ENCODE measurements at regions not wholly inside any gene's neighbourhood (a gene's known extent, or its start where the extent isn't known, plus 50 kb on each side); places are given as distances from the start of the nearest gene placed in this dataset.

DNA sequence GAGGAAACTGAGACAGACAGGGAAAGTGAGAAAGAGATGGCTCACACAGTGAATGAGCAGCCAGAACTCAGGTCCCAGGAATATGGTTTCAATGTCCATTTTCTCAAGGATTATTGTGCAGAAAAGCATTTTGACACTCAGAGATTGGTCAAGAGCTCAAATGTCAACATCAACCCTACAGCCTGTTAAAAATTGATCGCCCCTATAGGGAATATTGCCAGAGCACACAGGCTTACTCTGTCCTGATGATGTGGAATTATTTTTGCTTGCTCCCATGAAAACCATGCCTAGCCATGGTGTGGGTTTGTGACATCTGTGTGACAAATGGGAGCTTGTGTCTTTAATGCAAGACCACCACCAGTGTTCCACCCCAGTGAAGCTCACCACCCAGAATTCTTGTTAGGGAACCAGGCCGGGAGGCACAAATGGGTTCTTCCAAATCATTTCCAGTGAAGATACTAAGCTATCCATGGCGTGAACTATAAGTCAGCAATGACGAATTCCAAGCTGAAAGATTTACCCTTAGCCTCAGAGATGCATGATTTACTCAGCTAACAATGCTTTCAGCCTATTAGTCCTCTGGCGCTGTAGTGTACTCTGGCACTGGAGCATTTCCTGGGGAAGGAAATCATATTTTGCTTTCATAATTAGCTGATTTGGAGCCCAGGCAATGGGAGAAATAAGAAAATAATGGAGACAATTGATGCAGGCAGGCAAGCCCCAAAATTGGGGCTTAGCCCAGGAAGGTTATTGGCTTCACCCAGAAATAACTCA lies 1188.2 kb upstream of the TMEM132C start:
- Mint-ChIP-seq H3K36me3 (ENCODE audit: unreplicated experiment) (no peaks in the 10 kb centered on the region), H3K27me3 (ENCODE audit: unreplicated experiment) (peaks cover 14% of the 10 kb centered on the region), H3K4me1 (ENCODE audit: unreplicated experiment) (peaks cover 7% of the 10 kb centered on the region), H3K27ac (ENCODE audit: unreplicated experiment) (no peak overlapping the region), H3K9me3 (ENCODE audit: unreplicated experiment) (peaks cover 3% of the 10 kb centered on the region), H3K4me3 (ENCODE audit: unreplicated experiment) (no peak overlapping the region)
- TF ChIP-seq, protein P1, sequence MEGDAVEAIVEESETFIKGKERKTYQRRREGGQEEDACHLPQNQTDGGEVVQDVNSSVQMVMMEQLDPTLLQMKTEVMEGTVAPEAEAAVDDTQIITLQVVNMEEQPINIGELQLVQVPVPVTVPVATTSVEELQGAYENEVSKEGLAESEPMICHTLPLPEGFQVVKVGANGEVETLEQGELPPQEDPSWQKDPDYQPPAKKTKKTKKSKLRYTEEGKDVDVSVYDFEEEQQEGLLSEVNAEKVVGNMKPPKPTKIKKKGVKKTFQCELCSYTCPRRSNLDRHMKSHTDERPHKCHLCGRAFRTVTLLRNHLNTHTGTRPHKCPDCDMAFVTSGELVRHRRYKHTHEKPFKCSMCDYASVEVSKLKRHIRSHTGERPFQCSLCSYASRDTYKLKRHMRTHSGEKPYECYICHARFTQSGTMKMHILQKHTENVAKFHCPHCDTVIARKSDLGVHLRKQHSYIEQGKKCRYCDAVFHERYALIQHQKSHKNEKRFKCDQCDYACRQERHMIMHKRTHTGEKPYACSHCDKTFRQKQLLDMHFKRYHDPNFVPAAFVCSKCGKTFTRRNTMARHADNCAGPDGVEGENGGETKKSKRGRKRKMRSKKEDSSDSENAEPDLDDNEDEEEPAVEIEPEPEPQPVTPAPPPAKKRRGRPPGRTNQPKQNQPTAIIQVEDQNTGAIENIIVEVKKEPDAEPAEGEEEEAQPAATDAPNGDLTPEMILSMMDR (IDR thresholded peaks at IDR 0.05), result no peak
- no peak for DNase-seq (ENCODE audit: extremely low spot score, unreplicated experiment)

DNA sequence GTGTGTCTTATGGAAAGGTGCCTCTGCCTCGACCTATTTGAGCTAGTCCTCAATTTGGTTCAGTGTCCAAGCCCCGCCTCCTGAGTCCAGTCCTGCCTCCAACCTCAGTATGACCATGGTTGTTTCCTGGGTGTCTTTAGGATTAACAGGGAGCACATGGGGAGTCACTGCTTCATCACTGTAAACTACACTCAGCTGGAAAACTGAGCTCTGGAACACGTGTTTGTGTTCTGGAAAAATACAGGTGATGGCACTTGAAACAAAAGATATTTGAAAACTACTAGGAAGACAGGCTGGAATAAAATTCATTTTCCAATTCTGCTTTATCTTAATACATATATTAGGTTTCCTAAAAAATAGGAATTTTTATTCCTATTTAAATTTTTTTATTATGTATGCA lies 1187.3 kb upstream of the TMEM132C start:
- no peak for DNase-seq (ENCODE audit: extremely low spot score, unreplicated experiment)
- Mint-ChIP-seq H3K9me3 (ENCODE audit: unreplicated experiment) (peaks cover 3% of the 10 kb centered on the region), H3K36me3 (ENCODE audit: unreplicated experiment) (no peaks in the 10 kb centered on the region), H3K4me1 (ENCODE audit: unreplicated experiment) (peaks cover 8% of the 10 kb centered on the region), H3K27me3 (ENCODE audit: unreplicated experiment) (peaks cover 14% of the 10 kb centered on the region), H3K27ac (ENCODE audit: unreplicated experiment) (no peak overlapping the region), H3K4me3 (ENCODE audit: unreplicated experiment) (no peak overlapping the region)
- TF ChIP-seq, protein P1 (IDR thresholded peaks at IDR 0.05), result no peak

DNA sequence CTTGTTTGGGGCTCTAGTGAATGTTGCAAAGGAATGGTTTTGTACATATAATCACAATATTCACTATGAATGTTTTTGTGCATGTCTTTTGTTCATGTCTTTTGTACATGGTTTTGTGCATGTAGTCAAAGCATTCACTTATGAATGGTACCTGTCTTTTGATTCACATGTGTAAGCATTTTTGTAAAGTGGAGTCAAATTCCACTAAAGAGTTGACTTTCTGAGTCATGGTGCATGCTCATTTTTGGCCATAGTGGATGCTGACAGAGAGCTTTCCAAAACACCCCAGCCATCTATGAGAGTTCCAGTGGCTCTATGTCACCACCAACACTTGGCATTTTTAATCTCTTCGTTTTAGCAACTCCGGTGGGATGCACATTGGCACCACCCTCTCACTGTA lies 1185.9 kb upstream of the TMEM132C start:
- TF ChIP-seq, protein P1 (IDR thresholded peaks at IDR 0.05), result no peak
- H3K36me3 Mint-ChIP-seq (ENCODE audit: unreplicated experiment), result no peaks in the 10 kb centered on the region
- H3K4me1 Mint-ChIP-seq (ENCODE audit: unreplicated experiment), result peaks cover 8% of the 10 kb centered on the region
- H3K9me3 Mint-ChIP-seq (ENCODE audit: unreplicated experiment), result peaks cover 3% of the 10 kb centered on the region
- no peak overlapping the region for H3K4me3 Mint-ChIP-seq (ENCODE audit: unreplicated experiment)
- H3K27me3 Mint-ChIP-seq (ENCODE audit: unreplicated experiment), result peaks cover 9% of the 10 kb centered on the region
- no peak for DNase-seq (ENCODE audit: extremely low spot score, unreplicated experiment)
- no peak overlapping the region for H3K27ac Mint-ChIP-seq (ENCODE audit: unreplicated experiment)

DNA sequence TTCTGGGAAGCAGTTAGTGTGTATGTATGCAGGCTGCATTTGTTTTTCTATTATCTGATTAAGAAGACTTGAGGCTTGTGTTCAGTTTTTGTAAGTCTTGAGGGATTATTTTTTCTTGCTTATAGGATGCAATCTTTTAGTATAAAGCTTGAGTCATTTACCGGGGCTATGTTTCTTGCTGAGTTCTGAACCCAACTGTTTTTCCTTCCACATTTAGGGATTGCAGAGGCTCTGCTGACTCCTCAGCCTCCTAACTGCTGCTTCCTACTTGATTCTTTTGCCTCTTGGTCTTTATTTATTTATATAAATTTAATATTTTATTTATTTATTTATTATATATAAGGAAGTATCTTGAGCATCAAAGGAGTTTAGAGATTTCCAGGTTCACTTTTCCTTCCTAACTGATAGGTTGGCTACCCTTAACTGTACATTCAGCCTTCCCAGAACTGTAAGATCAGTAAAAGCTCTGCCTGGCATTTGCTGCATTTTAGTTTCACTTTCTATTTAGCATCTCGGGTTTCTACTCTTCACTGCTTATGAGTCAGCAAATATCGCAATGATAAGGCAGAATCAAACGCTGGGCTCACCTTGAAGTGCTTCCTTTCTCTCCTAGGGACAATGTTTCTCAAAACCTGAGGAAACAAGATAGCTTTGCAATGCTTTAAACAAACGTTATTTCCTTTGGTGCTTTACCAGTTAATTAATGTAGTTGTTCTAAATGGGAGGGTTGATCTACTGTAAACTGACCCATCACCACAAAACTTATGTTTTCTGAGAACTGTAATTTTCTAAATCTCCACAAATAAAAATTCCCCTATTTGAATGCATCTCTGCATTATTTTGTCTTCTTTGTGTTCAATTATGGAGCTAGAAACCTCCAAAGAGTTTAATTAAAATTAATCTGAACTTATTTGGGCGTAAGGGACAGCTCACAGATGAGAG lies 1183.7 kb upstream of the TMEM132C start:
- TF ChIP-seq, protein P1 (IDR thresholded peaks at IDR 0.05), result no peak
- peak overlapping the region; percentile 87 for H3K27ac Mint-ChIP-seq (ENCODE audit: unreplicated experiment)
- H3K4me3 Mint-ChIP-seq (ENCODE audit: unreplicated experiment), result peak overlapping the region; percentile 77
- DNase-seq (ENCODE audit: extremely low spot score, unreplicated experiment), result no peak
- no peaks in the 10 kb centered on the region for H3K36me3 Mint-ChIP-seq (ENCODE audit: unreplicated experiment)
- H3K4me1 Mint-ChIP-seq (ENCODE audit: unreplicated experiment), result peaks cover 8% of the 10 kb centered on the region
- peaks cover 11% of the 10 kb centered on the region for H3K27me3 Mint-ChIP-seq (ENCODE audit: unreplicated experiment)
- peaks cover 3% of the 10 kb centered on the region for H3K9me3 Mint-ChIP-seq (ENCODE audit: unreplicated experiment)

DNA sequence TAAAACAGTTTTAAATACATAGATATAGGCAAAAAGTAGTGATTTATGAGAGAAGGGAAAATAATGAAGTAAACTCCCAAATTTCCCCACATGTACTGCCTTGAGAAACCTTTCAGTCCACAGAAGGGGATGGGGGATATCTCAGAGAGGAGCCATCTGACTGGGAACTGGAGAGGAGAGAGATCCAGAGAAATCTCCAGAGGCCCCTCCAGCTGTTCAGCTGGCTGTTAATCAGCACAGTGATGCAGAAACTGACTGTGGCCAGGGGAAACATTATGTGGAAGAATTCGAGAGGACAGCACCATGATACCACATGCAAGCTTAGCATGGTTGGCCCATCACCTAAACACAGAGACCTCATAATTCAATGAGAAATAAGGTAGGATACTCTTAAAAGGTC lies 1165.9 kb upstream of the TMEM132C start:
- TF ChIP-seq, protein P1 (IDR thresholded peaks at IDR 0.05), result no peak
- Mint-ChIP-seq H3K36me3 (ENCODE audit: unreplicated experiment) (no peaks in the 10 kb centered on the region), H3K27me3 (ENCODE audit: unreplicated experiment) (no peaks in the 10 kb centered on the region), H3K4me3 (ENCODE audit: unreplicated experiment) (no peak overlapping the region), H3K4me1 (ENCODE audit: unreplicated experiment) (no peaks in the 10 kb centered on the region), H3K27ac (ENCODE audit: unreplicated experiment) (no peak overlapping the region), H3K9me3 (ENCODE audit: unreplicated experiment) (no peaks in the 10 kb centered on the region)
- DNase-seq (ENCODE audit: extremely low spot score, unreplicated experiment), result no peak

Measured in osteocyte (in vitro differentiated cells).